ENCODE measurements at regions not wholly inside any gene's neighbourhood (a gene's known extent, or its start where the extent isn't known, plus 50 kb on each side); places are given as distances from the start of the nearest gene placed in this dataset.

GRCh38 chr6:100314186-100314585, 150.5 kb downstream of the SIM1 start:
- H4K20me1 ChIP-seq (ENCODE audit: control insufficient read depth, insufficient read depth): no peaks in the 10 kb centered on the region
- H3K4me1 ChIP-seq (ENCODE audit: control insufficient read depth, insufficient read depth, low read length): no peaks in the 10 kb centered on the region
- DNase-seq (ENCODE audit: low read depth, low spot score) (no peak), FAIRE-seq (no peak), ATAC-seq (no peak)
- peaks cover 0 to 1% of the 10 kb centered on the region in 2 experiments; a peak in 1 of 4 replicates for H3K27me3 ChIP-seq (replicated peaks in 1 of 2; ENCODE audit: control insufficient read depth in 2 of 2, insufficient read depth in 2 of 2, low read length in 1 of 2)
- no TSS peak for BruUV-seq (replicated peaks)
- H3K4me2 ChIP-seq (ENCODE audit: control insufficient read depth, insufficient read depth): no peak overlapping the region
- H3K9me3 ChIP-seq (replicated peaks; ENCODE audit: control insufficient read depth, insufficient read depth, low read length): no peaks in the 10 kb centered on the region
- H3K79me2 ChIP-seq (ENCODE audit: control insufficient read depth, insufficient read depth, low read length): no peaks in the 10 kb centered on the region
- POLR2A ChIA-PET: no interaction called here
- in situ Hi-C loops (cut with MboI) (no loop called here), intact Hi-C loops (cut with micrococcal nuclease; ENCODE audit: unreplicated experiment) (no loop called here)
- RAD21 ChIA-PET (ENCODE audit: unreplicated experiment): no interaction called here
- TF ChIP-seq MTA3 (IDR thresholded peaks at IDR 0.05; ENCODE audit: borderline replicate concordance, low read length) (no peak), RFX5 (IDR thresholded peaks at IDR 0.05; ENCODE audit: low read depth, low read length) (no peak), IRF5 (IDR thresholded peaks at IDR 0.05; ENCODE audit: borderline replicate concordance) (no peak), BCL11A (IDR thresholded peaks at IDR 0.05; ENCODE audit: low read depth, low read length) (no peak), PML (IDR thresholded peaks at IDR 0.05; ENCODE audit: low read length) (no peak), ZNF687 (IDR thresholded peaks at IDR 0.05) (no peak), DPF2 (IDR thresholded peaks at IDR 0.05) (no peak), SMC3 (IDR thresholded peaks at IDR 0.05; ENCODE audit: borderline replicate concordance, low read length) (no peak), RBBP5 (conservative IDR thresholded peaks at IDR 0.05) (no peak), MYB (IDR thresholded peaks at IDR 0.05; ENCODE audit: borderline replicate concordance, low read depth, low read length) (no peak), MYC (IDR thresholded peaks at IDR 0.05; ENCODE audit: insufficient read depth, insufficient read length, insufficient replicate concordance, low read length, severe bottlenecking) (no peak), SP1 (IDR thresholded peaks at IDR 0.05; ENCODE audit: low read depth, low read length) (no peak), POLR2AphosphoS5 (IDR thresholded peaks at IDR 0.05; ENCODE audit: low read length) (no peak)
- SMC1A ChIA-PET (ENCODE audit: uncharacterized antibody, unreplicated experiment): no interaction called here
- H3K27ac ChIP-seq (ENCODE audit: control insufficient read depth, insufficient read depth): no peak overlapping the region
- no peak overlapping the region for H2AFZ ChIP-seq (ENCODE audit: control insufficient read depth, low read depth, low read length)
- no peak overlapping the region for H3K4me3 ChIP-seq
- no peaks in the 10 kb centered on the region for H3K36me3 ChIP-seq (ENCODE audit: control insufficient read depth in 2 of 2, insufficient read depth in 2 of 2, low read length in 1 of 2)
- CTCF ChIA-PET: interaction anchor here (1.2 kb wide), 1 partner anchor 137 kb away, joined by 3 read pairs; no protein-coding TSS in a partner anchor
- no peak overlapping the region for H3K9ac ChIP-seq (ENCODE audit: control insufficient read depth, insufficient read depth, low read length)

Measured in GM12878 (cell line).